GM20000 (cell line): ENCODE measurements at regions not wholly inside any gene's neighbourhood (a gene's known extent, or its start where the extent isn't known, plus 50 kb on each side); places are given as distances from the start of the nearest gene placed in this dataset.
"Not testable (repeated sequence)": the region's sequence is repeated elsewhere in the genome, so short reads cannot be mapped to it uniquely, and the experiment has no call there.

ENCODE experiments used
- DNase-seq: peaks from one replicate; pipeline ENCODE4 v3.0.0; 2012; ENCODE audit warnings: low spot score
- CTCF ChIP-seq: IDR thresholded peaks from 2 replicates; pipeline ENCODE4 v1.5.1; 2012; ENCODE audit warnings: mild to moderate bottlenecking, control low read depth; ENCODE audit errors: extremely low read depth, missing control alignments

- TF ChIP-seq CTCF = no peak
- no peak for DNase-seq
Observed at GRCh38 chr13:68929075-68929745, 1178.4 kb upstream of the ATXN8OS start.

GRCh38 chr13:68927387-68928026 is 1180.1 kb upstream of the ATXN8OS start:
- no peak for TF ChIP-seq CTCF
- DNase-seq = no peak

GRCh38 chr13:68923995-68924394 is 1183.6 kb upstream of the ATXN8OS start:
- no peak for TF ChIP-seq CTCF

GRCh38 chr13:68908879-68909278 is 1198.7 kb upstream of the ATXN8OS start:
- no peak for TF ChIP-seq CTCF
- DNase-seq = no peak

More at GRCh38 chr13:68923995-68924394, 1183.6 kb upstream of the ATXN8OS start:
- no peak for DNase-seq

GRCh38 chr13:68905186-68905585 is 1202.4 kb upstream of the ATXN8OS start:
- no peak for DNase-seq
- TF ChIP-seq CTCF = no peak

GRCh38 chr13:68897331-68897928 is 1210.2 kb upstream of the ATXN8OS start:
- TF ChIP-seq CTCF = no peak
- no peak for DNase-seq

- no peak for TF ChIP-seq CTCF
- no peak for DNase-seq
Observed at GRCh38 chr13:68895696-68896095, 1211.9 kb upstream of the ATXN8OS start.

GRCh38 chr13:68893721-68894120 is 1213.9 kb upstream of the ATXN8OS start:
- not testable (repeated sequence) for DNase-seq

GRCh38 chr13:68892596-68892995 is 1215.0 kb upstream of the ATXN8OS start:
- not testable (repeated sequence) for DNase-seq

- not testable (repeated sequence) for DNase-seq
Observed at GRCh38 chr13:68890101-68890500, 1217.5 kb upstream of the ATXN8OS start.
